ENCODE measurements at regions not wholly inside any gene's neighbourhood (a gene's known extent, or its start where the extent isn't known, plus 50 kb on each side); places are given as distances from the start of the nearest gene placed in this dataset.
"Not testable (repeated sequence)": the region's sequence is repeated elsewhere in the genome, so short reads cannot be mapped to it uniquely, and the experiment has no call there.

GRCh38 chr12:9543341-9543740 is 64.4 kb downstream of the KLRB1 start:
- ATAC-seq (replicated peaks in 6 of 8); in situ Hi-C loops (cut with MboI; ENCODE audit: low pct_unique_long_range_greater_than_20kb in 2 of 9, low sequenced_read_pairs in 9 of 9, unreplicated experiment in 9 of 9); H3K4me3 ChIP-seq; H3K27ac ChIP-seq; H3K4me1 ChIP-seq (replicated peaks in 1 of 2): not testable (repeated sequence)
- 100% methylated on average over 1 of the region's 5 CpGs; no CpG with 5 or more reads in 9 of the 10 experiments for WGBS, 10 experiments

GRCh38 chr12:9542827-9543226 is 64.9 kb downstream of the KLRB1 start:
- H3K4me1 ChIP-seq (replicated peaks in 1 of 2); H3K4me3 ChIP-seq; ATAC-seq (replicated peaks in 6 of 8); in situ Hi-C loops (cut with MboI; ENCODE audit: low pct_unique_long_range_greater_than_20kb in 2 of 9, low sequenced_read_pairs in 9 of 9, unreplicated experiment in 9 of 9); H3K27ac ChIP-seq: not testable (repeated sequence)
- WGBS, 10 experiments: no CpG with 5 or more reads among the region's 3 CpGs

GRCh38 chr12:9515925-9516324 is 91.8 kb downstream of the KLRB1 start:
- ATAC-seq (replicated peaks in 6 of 8); in situ Hi-C loops (cut with MboI; ENCODE audit: low pct_unique_long_range_greater_than_20kb in 2 of 9, low sequenced_read_pairs in 9 of 9, unreplicated experiment in 9 of 9); H3K4me3 ChIP-seq; H3K27ac ChIP-seq; H3K4me1 ChIP-seq (replicated peaks in 1 of 2): not testable (repeated sequence)
- 100% methylated on average over 1 of the region's 1 CpG; no CpG with 5 or more reads in 9 of the 10 experiments for WGBS, 10 experiments

- WGBS, 10 experiments: no CpG with 5 or more reads among the region's 5 CpGs
- peak in 3 of 8 experiments; percentile 16 to 51 (median 35) for ATAC-seq (replicated peaks in 6 of 8)
- H3K4me3 ChIP-seq; H3K27ac ChIP-seq; H3K4me1 ChIP-seq (replicated peaks in 1 of 2); in situ Hi-C loops (cut with MboI; ENCODE audit: low pct_unique_long_range_greater_than_20kb in 2 of 9, low sequenced_read_pairs in 9 of 9, unreplicated experiment in 9 of 9): not testable (repeated sequence)
Measured at GRCh38 chr12:9512695-9513094, 95.0 kb downstream of the KLRB1 start.

GRCh38 chr12:9510392-9511011 is 97.2 kb downstream of the KLRB1 start:
- H3K4me3 ChIP-seq; H3K4me1 ChIP-seq (replicated peaks in 1 of 2); ATAC-seq (replicated peaks in 6 of 8); H3K27ac ChIP-seq; in situ Hi-C loops (cut with MboI; ENCODE audit: low pct_unique_long_range_greater_than_20kb in 2 of 9, low sequenced_read_pairs in 9 of 9, unreplicated experiment in 9 of 9): not testable (repeated sequence)
- 100% methylated on average over 1 of the region's 1 CpG; no CpG with 5 or more reads in 8 of the 10 experiments for WGBS, 10 experiments

- WGBS, 10 experiments: 0 to 76% (median 20%) methylated on average over 1 to 2 of the region's 3 CpGs; no CpG with 5 or more reads in 7 of the 10 experiments
- no peaks in the 10 kb centered on the region for H3K4me1 ChIP-seq (replicated peaks in 1 of 2)
- H3K4me3 ChIP-seq: no peak overlapping the region
- H3K27ac ChIP-seq: no peak overlapping the region
- in situ Hi-C loops (cut with MboI; ENCODE audit: low pct_unique_long_range_greater_than_20kb in 2 of 9, low sequenced_read_pairs in 9 of 9, unreplicated experiment in 9 of 9): no loop called here
- ATAC-seq (replicated peaks in 6 of 8): peak in 3 of 8 experiments; percentile 57 to 85 (median 73)
Measured at GRCh38 chr12:9509464-9510161, 98.1 kb downstream of the KLRB1 start.

GRCh38 chr12:9506746-9507145 is 101.0 kb downstream of the KLRB1 start:
- in situ Hi-C loops (cut with MboI; ENCODE audit: low pct_unique_long_range_greater_than_20kb in 2 of 9, low sequenced_read_pairs in 9 of 9, unreplicated experiment in 9 of 9): no loop called here
- Histone ChIP-seq H3K27ac (no peak overlapping the region), H3K4me1 (replicated peaks in 1 of 2) (no peaks in the 10 kb centered on the region), H3K4me3 (no peak overlapping the region)
- ATAC-seq (replicated peaks in 6 of 8): peak in 3 of 8 experiments; percentile 66 to 76 (median 69)
- WGBS, 10 experiments: 0 to 100% (median 54%) methylated on average over 1 of the region's 1 CpG; no CpG with 5 or more reads in 4 of the 10 experiments

- ATAC-seq (replicated peaks in 6 of 8); H3K4me3 ChIP-seq; H3K4me1 ChIP-seq (replicated peaks in 1 of 2); H3K27ac ChIP-seq; in situ Hi-C loops (cut with MboI; ENCODE audit: low pct_unique_long_range_greater_than_20kb in 2 of 9, low sequenced_read_pairs in 9 of 9, unreplicated experiment in 9 of 9): not testable (repeated sequence)
- 80 to 100% (median 85%) methylated on average over 1 to 2 of the region's 2 CpGs; no CpG with 5 or more reads in 6 of the 10 experiments for WGBS, 10 experiments
Measured at GRCh38 chr12:9503384-9503783, 104.3 kb downstream of the KLRB1 start.

GRCh38 chr12:9502845-9503244 is 104.9 kb downstream of the KLRB1 start:
- ATAC-seq (replicated peaks in 6 of 8); in situ Hi-C loops (cut with MboI; ENCODE audit: low pct_unique_long_range_greater_than_20kb in 2 of 9, low sequenced_read_pairs in 9 of 9, unreplicated experiment in 9 of 9): not testable (repeated sequence)
- no CpG with 5 or more reads among the region's 1 CpG for WGBS, 10 experiments

GRCh38 chr12:9493325-9493724 is 114.4 kb downstream of the KLRB1 start:
- H3K4me3 ChIP-seq; H3K27ac ChIP-seq; in situ Hi-C loops (cut with MboI; ENCODE audit: low pct_unique_long_range_greater_than_20kb in 2 of 9, low sequenced_read_pairs in 9 of 9, unreplicated experiment in 9 of 9); ATAC-seq (replicated peaks in 6 of 8); H3K4me1 ChIP-seq (replicated peaks in 1 of 2): not testable (repeated sequence)

More at GRCh38 chr12:9502845-9503244, 104.9 kb downstream of the KLRB1 start:
- not testable (repeated sequence) for H3K4me3 ChIP-seq; H3K4me1 ChIP-seq (replicated peaks in 1 of 2); H3K27ac ChIP-seq

- H3K4me3 ChIP-seq; H3K4me1 ChIP-seq (replicated peaks in 1 of 2); ATAC-seq (replicated peaks in 6 of 8); in situ Hi-C loops (cut with MboI; ENCODE audit: low pct_unique_long_range_greater_than_20kb in 2 of 9, low sequenced_read_pairs in 9 of 9, unreplicated experiment in 9 of 9); H3K27ac ChIP-seq: not testable (repeated sequence)
- 22 to 100% (median 90%) methylated on average over 1 to 3 of the region's 3 CpGs; no CpG with 5 or more reads in 6 of the 10 experiments for WGBS, 10 experiments
Measured at GRCh38 chr12:9481289-9481688, 126.4 kb downstream of the KLRB1 start.

GRCh38 chr12:9474197-9474596 is 133.5 kb downstream of the KLRB1 start:
- H3K27ac ChIP-seq; H3K4me1 ChIP-seq (replicated peaks in 1 of 2); ATAC-seq (replicated peaks in 6 of 8); in situ Hi-C loops (cut with MboI; ENCODE audit: low pct_unique_long_range_greater_than_20kb in 2 of 9, low sequenced_read_pairs in 9 of 9, unreplicated experiment in 9 of 9); H3K4me3 ChIP-seq: not testable (repeated sequence)
- 0 to 100% (median 63%) methylated on average over 1 to 2 of the region's 2 CpGs; no CpG with 5 or more reads in 3 of the 10 experiments for WGBS, 10 experiments

GRCh38 chr12:9473638-9474037 is 134.1 kb downstream of the KLRB1 start:
- H3K27ac ChIP-seq; H3K4me3 ChIP-seq; in situ Hi-C loops (cut with MboI; ENCODE audit: low pct_unique_long_range_greater_than_20kb in 2 of 9, low sequenced_read_pairs in 9 of 9, unreplicated experiment in 9 of 9); ATAC-seq (replicated peaks in 6 of 8); H3K4me1 ChIP-seq (replicated peaks in 1 of 2): not testable (repeated sequence)
- 40 to 100% methylated on average over 1 of the region's 1 CpG; no CpG with 5 or more reads in 8 of the 10 experiments for WGBS, 10 experiments

Measured in motor neuron (in vitro differentiated cells).